ENCODE measurements at regions not wholly inside any gene's neighbourhood (a gene's known extent, or its start where the extent isn't known, plus 50 kb on each side); places are given as distances from the start of the nearest gene placed in this dataset.
"Not testable (repeated sequence)": the region's sequence is repeated elsewhere in the genome, so short reads cannot be mapped to it uniquely, and the experiment has no call there.

DNA sequence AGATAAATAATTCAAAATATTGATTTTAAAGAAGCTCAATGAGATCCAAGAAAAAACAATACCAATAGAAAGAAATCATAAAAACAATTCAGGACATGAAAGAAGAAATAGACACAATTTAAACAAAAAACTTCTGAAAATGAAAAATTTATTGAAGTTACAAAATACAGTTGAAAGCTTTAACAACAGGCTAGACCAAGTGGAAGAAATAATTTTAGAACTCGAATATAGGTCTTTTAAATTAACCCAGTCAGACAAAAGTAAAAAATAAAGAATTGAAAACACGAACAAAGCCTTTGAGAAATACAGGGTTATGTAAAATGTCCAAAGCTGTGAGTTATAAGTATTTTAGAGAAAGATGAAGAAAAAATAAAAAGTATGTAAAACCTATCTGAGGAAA, 152.4 kb upstream of the SMIM30 start:
- 7% methylated on average over 2 of the region's 2 CpGs for WGBS (ENCODE audit: insufficient coverage, insufficient replicate concordance, low lambda C conversion rate, missing lambda C conversion rate)
- no peak for FAIRE-seq
- POLR2A ChIA-PET: no interaction called here

DNA sequence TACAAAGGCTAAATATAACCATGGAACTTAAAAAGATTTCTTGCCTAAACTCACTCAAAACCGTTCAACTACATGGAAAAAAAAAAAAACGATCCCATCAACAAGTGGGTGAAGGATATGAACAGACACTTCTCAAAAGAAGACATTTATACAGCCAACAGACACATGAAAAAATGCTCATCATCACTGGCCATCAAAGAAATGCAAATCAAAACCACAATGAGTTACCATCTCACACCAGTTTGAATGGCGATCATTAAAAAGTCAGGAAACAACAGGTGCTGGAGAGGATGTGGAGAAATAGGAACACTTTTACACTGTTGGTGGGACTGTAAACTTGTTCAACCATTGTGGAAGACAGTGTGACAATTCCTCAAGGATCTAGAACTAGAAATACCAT, 151.2 kb upstream of the SMIM30 start:
- H3K4me2 ChIP-seq (ENCODE audit: control insufficient read depth, insufficient read depth); FAIRE-seq; H4K20me1 ChIP-seq (ENCODE audit: control insufficient read depth, insufficient read depth); RAD21 ChIA-PET (ENCODE audit: unreplicated experiment); H3K36me3 ChIP-seq (ENCODE audit: control insufficient read depth in 2 of 2, insufficient read depth in 2 of 2, low read length in 1 of 2); H3K27ac ChIP-seq (ENCODE audit: control insufficient read depth, insufficient read depth); ATAC-seq; CTCF ChIA-PET; BruUV-seq (replicated peaks); H3K4me1 ChIP-seq (ENCODE audit: control insufficient read depth, insufficient read depth, low read length); H2AFZ ChIP-seq (ENCODE audit: control insufficient read depth, low read depth, low read length); H3K27me3 ChIP-seq (replicated peaks in 1 of 2; ENCODE audit: control insufficient read depth in 2 of 2, insufficient read depth in 2 of 2, low read length in 1 of 2); H3K79me2 ChIP-seq (ENCODE audit: control insufficient read depth, insufficient read depth, low read length); H3K9ac ChIP-seq (ENCODE audit: control insufficient read depth, insufficient read depth, low read length); intact Hi-C loops (cut with micrococcal nuclease; ENCODE audit: unreplicated experiment); POLR2A ChIA-PET; SMC1A ChIA-PET (ENCODE audit: uncharacterized antibody, unreplicated experiment); H3K4me3 ChIP-seq; H3K9me3 ChIP-seq (replicated peaks; ENCODE audit: control insufficient read depth, insufficient read depth, low read length); DNase-seq (ENCODE audit: low read depth, low spot score); in situ Hi-C loops (cut with MboI): not testable (repeated sequence)
- 71% methylated on average over 3 of the region's 3 CpGs for WGBS (ENCODE audit: insufficient coverage, insufficient replicate concordance, low lambda C conversion rate, missing lambda C conversion rate)

More for the DNA sequence above, 152.4 kb upstream of the SMIM30 start:
- no TSS peak for BruUV-seq (replicated peaks)
- TF ChIP-seq NFIC (IDR thresholded peaks at IDR 0.05; ENCODE audit: low read depth, low read length) (no peak), JUNB (IDR thresholded peaks at IDR 0.05) (no peak), SUZ12 (IDR thresholded peaks at IDR 0.05; ENCODE audit: unreplicated experiment) (no peak), NBN (IDR thresholded peaks at IDR 0.05) (no peak), IKZF1 (conservative IDR thresholded peaks at IDR 0.05) (no peak), CHD1 (IDR thresholded peaks at IDR 0.05; ENCODE audit: low read depth, low read length) (no peak)
- TF ChIP-seq, protein P1, sequence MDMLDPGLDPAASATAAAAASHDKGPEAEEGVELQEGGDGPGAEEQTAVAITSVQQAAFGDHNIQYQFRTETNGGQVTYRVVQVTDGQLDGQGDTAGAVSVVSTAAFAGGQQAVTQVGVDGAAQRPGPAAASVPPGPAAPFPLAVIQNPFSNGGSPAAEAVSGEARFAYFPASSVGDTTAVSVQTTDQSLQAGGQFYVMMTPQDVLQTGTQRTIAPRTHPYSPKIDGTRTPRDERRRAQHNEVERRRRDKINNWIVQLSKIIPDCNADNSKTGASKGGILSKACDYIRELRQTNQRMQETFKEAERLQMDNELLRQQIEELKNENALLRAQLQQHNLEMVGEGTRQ (IDR thresholded peaks at IDR 0.05; ENCODE audit: borderline replicate concordance, low read depth, low read length): no peak
- TF ChIP-seq, protein P2, sequence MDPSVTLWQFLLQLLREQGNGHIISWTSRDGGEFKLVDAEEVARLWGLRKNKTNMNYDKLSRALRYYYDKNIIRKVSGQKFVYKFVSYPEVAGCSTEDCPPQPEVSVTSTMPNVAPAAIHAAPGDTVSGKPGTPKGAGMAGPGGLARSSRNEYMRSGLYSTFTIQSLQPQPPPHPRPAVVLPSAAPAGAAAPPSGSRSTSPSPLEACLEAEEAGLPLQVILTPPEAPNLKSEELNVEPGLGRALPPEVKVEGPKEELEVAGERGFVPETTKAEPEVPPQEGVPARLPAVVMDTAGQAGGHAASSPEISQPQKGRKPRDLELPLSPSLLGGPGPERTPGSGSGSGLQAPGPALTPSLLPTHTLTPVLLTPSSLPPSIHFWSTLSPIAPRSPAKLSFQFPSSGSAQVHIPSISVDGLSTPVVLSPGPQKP (IDR thresholded peaks at IDR 0.05; ENCODE audit: low read depth, low read length): no peak
- Histone ChIP-seq H3K27me3 (replicated peaks in 1 of 2; ENCODE audit: control insufficient read depth in 2 of 2, insufficient read depth in 2 of 2, low read length in 1 of 2) (no peaks in the 10 kb centered on the region), H4K20me1 (ENCODE audit: control insufficient read depth, insufficient read depth) (no peaks in the 10 kb centered on the region), H2AFZ (ENCODE audit: control insufficient read depth, low read depth, low read length) (no peak overlapping the region), H3K4me3 (no peak overlapping the region), H3K4me1 (ENCODE audit: control insufficient read depth, insufficient read depth, low read length) (no peaks in the 10 kb centered on the region), H3K4me2 (ENCODE audit: control insufficient read depth, insufficient read depth) (no peak overlapping the region), H3K9ac (ENCODE audit: control insufficient read depth, insufficient read depth, low read length) (no peak overlapping the region), H3K36me3 (ENCODE audit: control insufficient read depth in 2 of 2, insufficient read depth in 2 of 2, low read length in 1 of 2) (no peaks in the 10 kb centered on the region), H3K79me2 (ENCODE audit: control insufficient read depth, insufficient read depth, low read length) (no peaks in the 10 kb centered on the region), H3K9me3 (replicated peaks; ENCODE audit: control insufficient read depth, insufficient read depth, low read length) (no peaks in the 10 kb centered on the region), H3K27ac (ENCODE audit: control insufficient read depth, insufficient read depth) (no peak overlapping the region)
- ChIA-PET CTCF (no interaction called here), RAD21 (ENCODE audit: unreplicated experiment) (no interaction called here), SMC1A (ENCODE audit: uncharacterized antibody, unreplicated experiment) (no interaction called here)
- DNase-seq (ENCODE audit: low read depth, low spot score) (no peak), ATAC-seq (no peak)
- in situ Hi-C loops (cut with MboI): no loop called here
- intact Hi-C loops (cut with micrococcal nuclease; ENCODE audit: unreplicated experiment): no loop called here
